ENCODE measurements at regions not wholly inside any gene's neighbourhood (a gene's known extent, or its start where the extent isn't known, plus 50 kb on each side); places are given as distances from the start of the nearest gene placed in this dataset.
A peak's percentile ranks its signal among the peaks of the same experiment; 100 is the strongest.
"Not testable (repeated sequence)": the region's sequence is repeated elsewhere in the genome, so short reads cannot be mapped to it uniquely, and the experiment has no call there.

DNA sequence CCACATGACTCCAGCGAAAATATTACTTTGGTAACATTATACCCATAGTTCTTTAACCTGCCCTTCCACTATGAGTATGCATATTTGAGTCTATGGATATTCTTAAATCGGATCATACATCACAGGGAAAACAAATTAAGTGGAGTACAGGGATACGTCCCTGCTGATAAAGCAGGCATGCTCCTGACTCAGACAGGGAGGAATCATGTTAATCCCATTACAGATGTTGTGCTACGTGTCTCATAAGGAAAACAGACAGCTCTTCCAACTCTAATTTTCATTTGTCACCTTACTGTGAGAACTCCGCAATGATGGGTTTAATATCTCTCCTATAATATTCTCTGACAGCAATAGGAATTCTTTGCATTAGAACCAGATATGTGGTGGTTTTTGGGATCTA, 469.5 kb upstream of the POM121L12 start:
- DNase-seq = peak; percentile 44

DNA sequence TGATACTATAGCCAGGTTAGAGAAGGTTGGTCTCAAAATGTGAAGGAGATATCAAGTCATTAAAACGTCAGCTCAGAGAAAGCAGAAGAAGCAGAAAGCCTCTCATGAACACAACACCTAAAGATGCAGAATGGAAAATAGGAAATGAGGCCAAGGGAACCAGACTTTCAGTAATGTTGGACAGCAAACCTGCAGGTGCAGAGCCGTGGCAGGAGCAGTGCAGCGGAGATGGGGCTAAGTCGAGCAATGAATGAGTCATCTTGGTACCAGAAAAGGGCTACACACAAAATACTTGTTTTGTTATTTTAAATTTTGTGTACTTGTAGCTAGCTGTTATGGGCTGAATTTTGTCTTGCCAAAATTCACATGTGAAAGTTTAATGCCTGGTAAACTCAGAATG, 479.6 kb upstream of the POM121L12 start:
- DNase-seq = no peak

DNA sequence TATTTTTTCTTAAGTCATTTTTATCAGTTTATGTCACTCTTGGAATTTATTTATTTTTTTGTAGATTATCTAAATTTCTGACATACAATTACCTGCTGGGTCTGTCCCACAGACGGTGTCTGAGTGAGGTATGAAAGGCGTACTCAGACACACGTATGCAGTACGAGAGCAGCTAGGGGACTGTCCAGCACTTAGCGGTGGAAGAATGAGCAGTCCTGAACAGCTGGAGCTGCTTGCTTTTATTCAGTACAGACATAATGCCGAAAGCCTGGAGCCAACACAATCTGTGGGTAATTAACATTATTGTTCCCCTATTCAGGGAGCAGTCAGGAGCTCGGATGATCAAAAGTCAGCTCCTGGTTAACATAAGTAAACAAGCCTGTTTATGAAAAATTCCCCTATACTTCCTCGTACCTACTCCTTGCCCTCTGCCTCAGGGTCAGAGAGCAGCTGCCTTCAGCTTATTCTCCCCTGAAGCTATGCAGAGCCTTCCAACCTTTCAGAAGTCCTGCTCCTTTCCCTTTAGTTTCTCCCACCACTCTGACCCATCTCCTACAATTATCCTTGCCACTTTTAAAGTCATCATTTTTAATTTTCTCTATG, 488.0 kb upstream of the POM121L12 start:
- DNase-seq = no peak

DNA sequence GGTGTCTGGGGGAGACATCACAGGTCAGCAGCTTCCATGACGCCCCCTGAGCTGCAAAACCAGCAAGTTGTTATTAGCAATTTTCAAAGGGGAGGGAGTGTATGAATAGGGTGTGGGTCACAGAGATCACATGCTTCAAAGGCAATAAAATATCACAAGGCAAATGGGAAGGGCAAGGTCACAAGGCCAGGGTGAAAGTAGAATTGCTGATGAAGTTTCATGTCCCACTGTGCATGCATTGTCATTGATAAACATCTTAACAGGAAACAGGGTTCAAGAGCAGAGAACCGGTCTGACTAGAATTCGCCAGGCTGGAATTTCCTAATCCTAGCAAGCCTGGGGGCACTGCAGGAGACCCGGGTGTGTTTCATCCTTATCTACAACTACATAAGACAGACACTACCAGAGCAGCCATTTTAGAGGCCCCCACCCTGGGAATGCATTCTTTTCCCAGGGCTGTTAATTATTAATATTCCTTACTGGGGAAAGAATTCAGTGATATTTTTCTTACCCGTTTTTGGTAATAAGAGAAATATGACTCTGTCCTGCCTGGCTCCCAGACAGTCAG, 494.2 kb upstream of the POM121L12 start:
- DNase-seq = not testable (repeated sequence)

DNA sequence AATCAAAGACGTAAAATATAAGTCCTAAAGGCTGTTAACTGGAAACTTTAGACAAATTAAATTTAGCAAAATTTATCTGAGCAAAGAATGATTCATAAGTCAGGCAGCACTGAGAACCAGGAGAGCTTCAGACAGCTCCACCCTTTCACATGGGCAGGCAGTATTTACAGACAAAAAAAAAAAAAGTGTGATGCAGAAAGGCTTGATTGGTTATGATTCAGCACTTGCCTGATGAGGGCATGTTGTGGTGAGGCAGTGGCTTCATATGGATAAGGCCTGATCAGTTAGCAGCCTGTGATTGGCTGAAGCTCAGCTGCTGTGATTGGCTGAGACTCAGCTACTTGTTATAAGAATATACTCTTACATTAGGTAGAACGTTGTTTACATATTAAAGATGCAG, 495.4 kb upstream of the POM121L12 start:
- DNase-seq = no peak

DNA sequence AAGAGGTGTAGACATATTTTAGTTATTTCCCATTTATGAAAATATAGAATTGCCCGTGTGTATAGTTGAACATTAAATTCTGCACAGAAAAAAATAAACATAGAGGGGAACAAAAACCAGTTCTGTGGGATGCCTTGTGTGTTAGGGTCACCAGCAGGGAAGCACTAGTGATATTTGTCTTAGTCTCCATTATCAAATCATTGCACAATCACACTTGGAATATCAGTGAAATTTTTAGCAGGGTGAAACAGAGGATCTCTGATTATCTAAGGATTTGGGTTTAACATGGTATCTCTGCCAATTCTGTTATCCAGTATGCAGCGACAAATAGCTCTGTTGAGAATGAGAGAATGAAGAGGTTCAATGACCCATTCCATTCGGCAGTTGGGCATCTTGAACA, 496.0 kb upstream of the POM121L12 start:
- no peak for DNase-seq

DNA sequence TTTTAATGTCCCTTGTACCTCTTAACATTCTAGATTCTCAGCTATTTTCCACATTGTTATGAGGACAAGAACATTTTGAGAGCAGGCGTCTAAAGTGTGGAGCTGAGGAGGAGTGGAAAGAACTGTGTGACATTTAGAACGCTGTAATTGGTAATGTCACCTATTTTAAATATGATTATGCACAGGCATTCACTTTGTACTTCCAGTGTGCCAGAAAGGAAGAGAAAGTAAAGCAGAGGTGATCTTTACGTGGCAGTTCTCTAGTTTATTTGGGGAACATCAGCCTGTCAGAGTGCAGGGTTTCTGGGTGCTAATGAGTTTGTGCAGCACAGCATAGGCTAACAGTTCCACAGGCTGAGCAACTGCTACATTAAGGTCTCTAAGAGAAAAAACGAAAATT, 498.4 kb upstream of the POM121L12 start:
- no peak for DNase-seq

DNA sequence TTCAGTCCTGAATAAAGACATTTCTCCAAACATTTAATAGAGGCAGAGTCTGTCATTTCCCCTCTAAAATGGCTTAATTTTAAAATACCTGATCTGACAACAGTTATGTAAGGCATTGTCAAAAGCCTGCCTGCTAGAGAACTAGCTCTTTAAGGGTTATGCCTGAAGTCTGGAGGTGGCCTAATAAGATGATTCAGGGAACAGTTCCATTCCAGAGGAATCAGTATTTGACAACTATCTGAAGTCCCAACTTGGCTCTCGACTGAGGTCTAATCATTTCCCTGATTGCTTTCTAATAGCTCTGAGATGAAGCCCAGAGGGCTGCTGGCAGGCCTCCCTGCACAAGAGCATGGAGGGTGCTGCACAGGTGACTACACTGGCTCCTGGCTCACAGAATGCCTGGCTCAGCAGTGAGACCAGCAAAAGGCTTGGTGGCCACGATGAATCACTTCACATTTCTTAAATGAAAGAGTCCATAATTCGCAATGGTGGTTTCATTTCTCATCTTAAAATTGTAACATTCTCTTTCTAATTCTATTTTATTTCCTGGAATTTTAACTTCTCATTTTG, 509.6 kb upstream of the POM121L12 start:
- DNase-seq = no peak

DNA sequence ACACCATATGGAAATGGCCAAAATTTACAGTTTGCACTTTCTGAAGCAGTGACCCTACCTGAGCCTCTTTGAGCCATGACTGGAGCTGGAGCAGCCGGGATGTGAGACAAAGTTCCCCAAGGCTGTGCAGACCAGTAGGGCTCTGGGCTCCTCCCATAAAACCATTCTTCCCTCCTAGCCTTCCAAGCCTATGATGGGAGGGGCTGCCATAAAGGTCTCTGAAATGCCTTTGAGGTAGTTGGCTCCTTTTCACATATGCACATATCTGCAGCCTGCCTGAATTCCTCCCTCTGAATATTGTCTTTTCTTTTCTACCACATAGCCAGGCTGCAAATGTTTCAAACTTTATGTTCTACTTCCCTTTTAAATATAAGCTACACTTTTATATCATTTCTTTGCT, 516.6 kb upstream of the POM121L12 start:
- DNase-seq = no peak

DNA sequence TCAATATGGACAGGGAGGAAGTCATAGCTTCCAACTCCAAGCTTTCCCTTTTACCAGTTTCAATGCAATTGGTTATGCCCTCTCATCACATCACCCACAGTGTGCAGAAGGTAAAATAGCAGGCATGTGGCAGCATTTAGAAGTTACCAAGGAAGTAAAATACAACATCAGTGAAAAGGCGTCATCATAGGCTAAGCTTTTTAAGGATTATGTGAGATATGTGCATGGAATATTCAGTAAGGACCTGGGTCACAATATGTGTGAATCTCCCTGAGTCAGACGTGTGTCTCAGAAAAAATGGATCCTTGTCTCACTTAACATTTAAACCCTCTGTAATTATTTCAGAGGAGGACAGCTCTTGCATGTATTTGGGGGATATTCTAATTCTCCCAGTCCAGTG, 522.8 kb upstream of the POM121L12 start:
- no peak for DNase-seq

DNA sequence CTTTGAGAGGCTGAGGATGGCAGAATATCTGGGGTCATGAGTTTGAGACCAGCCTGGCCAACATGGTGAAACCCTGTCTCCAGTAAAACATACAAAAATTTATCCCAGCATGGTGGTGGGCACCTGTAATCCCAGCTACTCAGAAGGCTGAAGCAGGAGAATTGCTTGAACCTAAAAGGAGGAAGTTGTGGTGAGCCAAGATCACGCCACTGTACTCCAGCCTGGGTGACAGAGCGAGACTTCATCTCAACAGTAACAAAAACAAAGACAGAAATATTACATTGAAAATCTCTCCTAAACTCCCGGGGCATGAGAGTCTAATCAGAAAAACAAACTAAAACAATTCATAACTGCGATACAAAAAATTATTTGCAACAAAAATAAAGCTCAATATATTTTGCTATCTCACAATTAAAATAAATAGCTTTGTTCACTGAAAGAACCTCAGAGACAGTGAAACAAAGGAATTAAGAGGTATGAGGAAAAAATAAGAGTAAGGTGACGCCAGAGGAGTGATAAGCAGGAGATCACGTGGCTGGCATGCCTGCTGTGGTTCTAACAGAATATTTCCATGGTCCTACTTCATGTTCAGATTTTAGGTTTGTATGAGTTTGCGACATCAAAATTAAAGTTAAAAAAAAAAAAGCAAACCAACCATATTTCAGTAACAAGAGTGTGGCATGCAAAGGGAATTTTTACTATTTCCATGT, 527.7 kb upstream of the POM121L12 start:
- DNase-seq = no peak

DNA sequence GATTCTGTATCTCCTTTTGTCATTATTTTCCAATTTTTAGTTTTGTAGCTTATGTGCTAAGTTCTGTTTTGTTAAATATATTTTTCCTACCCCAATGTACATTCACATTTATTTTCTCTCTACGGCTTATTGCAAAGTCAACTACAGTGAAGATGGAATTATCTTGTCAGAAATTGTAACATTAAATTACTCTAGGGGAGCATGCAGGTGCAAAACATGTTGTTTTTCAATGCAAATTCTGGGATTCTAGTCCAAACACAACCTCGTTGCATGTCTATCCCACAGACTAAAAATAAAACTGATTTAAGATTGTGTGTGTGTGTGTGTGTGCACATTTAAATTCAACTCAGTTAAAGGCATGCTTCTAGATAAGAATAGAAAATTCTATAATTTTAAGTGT, 529.1 kb upstream of the POM121L12 start:
- DNase-seq = no peak

DNA sequence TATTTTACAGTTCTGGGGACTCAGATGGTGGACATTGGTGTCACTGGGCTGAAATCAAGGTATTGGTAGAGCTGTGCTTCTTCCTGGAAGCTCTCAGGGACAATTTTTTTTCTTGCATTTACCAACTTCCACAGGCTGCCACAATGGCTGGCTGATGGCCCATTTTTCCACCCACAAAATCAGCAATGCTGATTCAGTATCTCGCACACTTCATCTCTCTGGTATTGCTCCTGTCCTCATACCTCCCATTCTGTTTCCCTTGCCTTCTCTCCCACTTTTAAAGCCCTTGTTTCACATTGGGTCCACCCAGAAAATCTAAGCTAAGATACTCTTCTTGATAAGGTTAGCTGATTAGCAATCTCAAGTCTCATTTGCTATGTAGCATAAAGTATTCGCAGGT, 530.9 kb upstream of the POM121L12 start:
- no peak for DNase-seq

DNA sequence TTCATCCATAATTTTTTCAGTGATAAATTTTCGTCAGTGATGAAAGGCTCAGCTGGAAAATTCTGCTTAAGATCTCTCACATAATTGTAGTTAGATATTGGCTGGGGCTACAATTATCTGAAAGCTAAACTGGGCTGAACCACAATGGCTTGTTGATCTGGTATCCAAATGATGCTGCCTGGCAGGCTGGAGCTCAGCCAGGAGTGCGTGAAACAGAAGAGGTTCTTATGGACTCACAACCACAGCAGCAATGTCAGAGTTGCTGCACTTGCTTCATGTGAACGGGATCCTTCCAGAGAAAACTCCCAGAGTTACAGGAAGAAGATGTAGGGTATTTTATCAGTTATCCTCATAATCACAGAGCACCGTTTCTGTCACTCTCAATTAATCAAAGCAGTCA, 533.2 kb upstream of the POM121L12 start:
- DNase-seq = no peak

DNA sequence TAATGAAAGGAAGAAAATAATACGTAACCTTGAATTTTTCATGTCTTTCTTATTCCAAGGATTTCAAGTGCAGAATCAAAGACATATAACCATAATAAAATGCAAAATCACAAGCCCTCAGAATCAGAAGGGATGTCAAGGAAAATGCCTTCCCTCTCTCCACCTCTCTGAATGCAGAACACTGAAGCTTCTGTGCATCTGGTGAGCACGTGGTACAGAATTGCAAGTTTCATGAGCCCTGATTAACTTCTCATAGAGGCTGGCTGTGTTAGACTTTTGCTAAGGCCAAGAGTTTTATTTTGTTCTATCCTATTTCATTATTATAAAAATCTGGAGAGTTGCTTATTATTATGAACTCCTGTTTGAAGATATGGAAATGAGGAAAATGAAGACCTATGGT, 533.7 kb upstream of the POM121L12 start:
- no peak for DNase-seq

DNA sequence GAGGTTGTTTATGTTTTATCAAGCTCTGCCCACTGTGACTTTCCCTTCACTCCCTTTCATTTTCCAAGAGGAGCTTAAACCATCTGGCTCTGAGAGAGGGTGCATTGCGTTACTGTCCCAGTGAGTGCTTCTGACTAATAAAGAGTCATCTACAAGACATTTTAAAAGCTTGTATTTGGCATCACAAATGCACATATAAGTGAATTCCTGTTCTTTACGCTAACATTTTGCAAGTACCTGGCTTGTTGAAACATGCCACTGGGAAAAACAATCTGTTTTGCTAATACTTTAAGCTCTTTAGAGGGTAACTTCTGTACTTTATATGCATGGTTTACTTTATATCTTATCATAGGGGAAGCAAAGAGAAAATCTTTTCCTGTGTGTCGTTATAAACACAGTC, 534.6 kb upstream of the POM121L12 start:
- no peak for DNase-seq

DNA sequence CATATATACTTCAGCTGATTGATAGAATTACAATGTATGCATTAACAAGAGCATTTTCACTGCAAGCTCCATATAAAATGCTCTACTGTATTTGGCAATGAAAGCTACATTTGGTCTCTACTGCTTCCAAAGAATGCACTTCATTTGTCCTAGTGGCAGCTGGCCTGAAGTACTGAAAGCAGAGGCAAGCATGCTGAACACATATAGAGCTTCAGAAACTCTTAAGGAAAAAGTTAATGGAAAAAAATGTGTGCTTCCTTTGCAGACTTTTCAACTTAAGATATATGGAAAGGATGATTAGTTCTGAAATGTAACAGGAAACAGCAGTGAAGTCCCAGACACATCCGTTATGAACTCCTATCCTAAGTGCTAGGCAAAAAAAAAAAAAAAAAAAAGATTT, 537.1 kb upstream of the POM121L12 start:
- no peak for DNase-seq

DNA sequence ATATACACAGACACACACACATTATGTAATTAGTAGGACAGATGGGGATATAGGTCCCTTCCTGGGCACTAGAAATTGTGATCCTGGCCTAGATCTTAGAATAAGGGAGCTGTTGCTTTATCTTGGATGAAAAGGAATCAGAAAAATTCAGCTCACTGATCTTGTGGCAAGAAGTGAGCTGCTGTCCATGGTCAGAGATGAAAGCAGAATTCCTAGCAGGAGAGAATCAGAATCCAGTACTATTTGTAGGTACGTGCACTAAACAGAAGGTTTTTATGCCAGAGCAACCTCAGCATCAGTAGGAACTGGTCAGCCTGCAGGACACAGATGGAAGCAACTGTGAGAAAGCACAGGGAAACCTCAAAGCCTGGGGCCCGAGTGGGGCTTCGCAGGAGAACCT, 549.2 kb upstream of the POM121L12 start:
- DNase-seq = no peak

DNA sequence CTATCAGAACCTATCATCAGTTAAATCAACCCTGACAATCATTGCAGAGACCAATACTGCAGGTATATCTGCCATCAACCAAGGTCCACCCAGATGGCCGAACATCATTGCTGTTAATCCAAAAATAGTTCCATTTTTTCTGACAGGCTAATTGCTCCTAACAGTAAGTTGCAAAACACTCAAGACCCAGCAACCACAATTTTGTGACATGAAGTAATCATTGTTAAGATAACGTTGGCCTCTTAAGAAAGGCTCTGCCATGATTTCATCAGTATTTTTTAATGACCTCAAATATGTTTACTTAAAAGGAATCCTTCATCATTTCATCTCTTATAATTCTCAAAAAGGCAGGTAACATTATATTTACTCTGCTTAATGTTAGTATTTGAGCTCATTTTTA, 553.4 kb upstream of the POM121L12 start:
- DNase-seq = no peak

DNA sequence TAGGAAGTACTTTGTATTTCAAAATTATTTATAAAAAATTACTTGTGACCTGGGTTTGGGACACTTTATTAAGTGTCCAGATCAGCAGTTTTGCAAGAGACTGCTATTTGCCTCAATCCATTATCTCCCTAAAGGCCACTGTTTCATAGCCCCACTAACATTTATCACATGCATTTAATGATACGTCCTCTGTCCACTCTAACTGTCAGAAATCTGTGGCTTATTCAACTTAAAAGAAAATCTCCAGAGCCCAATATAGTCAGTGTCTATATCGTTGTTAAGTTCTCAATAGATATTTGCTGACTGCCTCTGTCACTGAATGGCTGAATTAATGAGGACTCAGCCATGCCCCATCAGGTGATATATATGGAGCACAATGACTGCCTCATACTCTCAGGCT, 553.9 kb upstream of the POM121L12 start:
- DNase-seq = no peak

DNA sequence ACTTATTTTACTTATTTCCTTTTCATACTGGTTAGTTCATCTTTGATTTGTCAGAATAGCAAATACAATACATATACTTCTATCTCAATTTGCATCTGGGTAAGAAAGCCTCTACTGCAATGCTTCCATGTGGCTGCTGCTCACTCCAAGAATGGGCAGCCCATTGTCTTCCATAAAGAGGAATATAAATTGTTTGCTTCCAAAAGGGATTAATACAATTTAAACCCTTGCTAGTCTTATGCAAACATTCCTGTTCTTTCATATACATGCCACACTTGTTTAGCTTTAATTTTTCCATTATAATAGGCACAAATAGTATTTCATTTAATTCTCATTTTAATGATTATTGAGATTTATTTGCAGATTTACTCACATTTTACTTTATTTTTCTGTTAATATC, 555.4 kb upstream of the POM121L12 start:
- no peak for DNase-seq

DNA sequence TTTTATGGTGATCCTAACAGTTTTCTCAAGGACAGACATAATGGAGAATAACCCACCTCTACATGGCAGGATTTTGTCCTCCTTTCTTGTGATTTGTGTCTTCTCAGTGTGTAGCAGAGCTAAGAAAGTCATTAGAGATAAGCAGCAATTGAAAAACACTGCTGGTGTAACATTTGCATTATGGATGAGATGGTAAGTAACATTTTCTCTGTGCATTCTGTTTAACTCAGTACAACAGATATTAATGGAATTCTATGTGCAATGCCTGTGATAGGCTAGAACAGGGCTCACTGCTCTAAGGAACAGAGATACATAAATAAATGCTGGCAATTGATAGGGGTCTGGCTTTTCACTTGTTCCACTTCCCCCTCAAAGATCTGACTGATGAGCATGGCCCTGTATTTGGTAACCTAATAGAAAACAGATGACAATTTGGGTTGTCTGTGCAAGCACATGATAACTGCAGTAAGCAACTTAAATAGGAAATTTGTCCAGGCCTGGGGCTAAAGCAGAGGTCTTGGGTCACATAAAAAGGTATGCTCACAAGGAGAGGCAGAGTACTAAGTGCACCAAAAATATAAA, 560.3 kb upstream of the POM121L12 start:
- no peak for DNase-seq

DNA sequence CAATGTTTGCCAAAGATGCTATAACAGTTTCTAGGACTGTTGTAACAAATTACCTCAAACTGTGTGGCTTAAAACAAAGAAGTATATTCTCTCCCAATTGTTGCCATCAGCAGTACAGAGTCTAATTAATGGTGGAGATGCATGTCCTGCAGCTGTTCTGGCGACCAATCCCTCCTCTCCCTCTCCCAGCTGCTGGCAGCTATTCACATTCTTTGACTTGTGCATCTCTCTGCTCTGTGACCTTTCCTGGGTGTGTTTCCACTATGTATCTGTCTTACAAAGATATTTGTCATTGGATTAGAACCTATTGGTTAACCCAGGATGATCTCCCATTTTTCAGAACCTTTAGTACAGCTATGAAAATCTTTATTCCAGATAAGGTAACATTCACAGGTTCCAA, 561.7 kb upstream of the POM121L12 start:
- DNase-seq = no peak

DNA sequence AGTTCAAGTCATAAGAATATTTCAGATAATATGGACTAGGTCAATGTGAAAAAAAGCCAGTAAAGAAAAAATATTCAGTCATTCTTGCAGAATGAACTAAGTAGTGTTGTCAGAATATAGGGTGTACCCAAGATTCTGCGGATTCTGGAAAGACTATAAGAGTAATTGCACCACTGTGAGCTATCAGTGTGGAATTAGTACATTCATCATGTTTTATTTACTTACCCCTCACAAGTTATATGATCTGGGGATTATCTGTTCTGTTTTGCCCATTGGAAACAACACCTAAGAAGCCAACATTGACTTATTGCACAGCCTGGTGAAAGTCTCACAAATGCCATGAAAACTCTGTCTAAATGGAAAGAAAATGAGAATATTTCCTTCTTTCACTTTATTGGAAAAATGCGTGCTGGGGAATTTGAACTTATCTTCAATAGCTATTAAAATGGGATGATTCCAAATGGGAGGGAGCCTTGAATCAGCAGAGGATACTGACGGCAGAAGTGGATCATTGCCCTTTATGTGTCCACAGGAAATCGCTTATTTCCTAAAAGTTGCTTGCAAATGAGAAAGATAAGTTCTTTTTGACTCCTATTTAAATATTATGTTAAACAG, 563.3 kb upstream of the POM121L12 start:
- no peak for DNase-seq
